Upper lobe of left lung (tissue), 4 donors: ENCODE measurements at regions not wholly inside any gene's neighbourhood (a gene's known extent, or its start where the extent isn't known, plus 50 kb on each side); places are given as distances from the start of the nearest gene placed in this dataset.

ENCODE experiments used
- CTCF ChIP-seq, 6 experiments: fragments of 450-650 bp in 4 of 6; fragments of 200-600 bp in 2 of 6; sonication (generic) in 2 of 6; IDR thresholded peaks; one replicate each; pipeline ENCODE4 v1.5.1; 2016 to 2019; ENCODE audit warnings: antibody characterized with exemption in 6 of 6
- EP300 ChIP-seq, 4 donors: sonication (generic); formaldehyde crosslinking; IDR thresholded peaks; one replicate each; pipeline ENCODE4 v1.5.1; 2017; ENCODE audit warnings: antibody characterized with exemption in 4 of 4, control low read depth in 2 of 4
- POLR2A ChIP-seq, 4 donors: fragments of 450-650 bp; IDR thresholded peaks; one replicate each; pipeline ENCODE4 v1.5.1; 2016 to 2017; ENCODE audit warnings: antibody characterized with exemption in 4 of 4, mild to moderate bottlenecking in 2 of 4
- POLR2AphosphoS5 ChIP-seq, 2 donors: sonication (generic); formaldehyde crosslinking; IDR thresholded peaks; one replicate each; pipeline ENCODE4 v1.5.1; 2017; ENCODE audit warnings: antibody characterized with exemption in 2 of 2

GRCh38 chrX:40174854-40175510 lies 77.2 kb upstream of the BCOR start:
- TF ChIP-seq CTCF (IDR thresholded peaks at IDR 0.05), result no peak
- no peak for TF ChIP-seq POLR2A (IDR thresholded peaks at IDR 0.05)
- TF ChIP-seq EP300 (IDR thresholded peaks at IDR 0.05), result no peak
- TF ChIP-seq POLR2AphosphoS5 (IDR thresholded peaks at IDR 0.05), result no peak
